ENCODE measurements at regions not wholly inside any gene's neighbourhood (a gene's known extent, or its start where the extent isn't known, plus 50 kb on each side); places are given as distances from the start of the nearest gene placed in this dataset.

- no peak for TF ChIP-seq CTCF (IDR thresholded peaks at IDR 0.05; ENCODE audit: low read depth, low read length, poor library complexity, severe bottlenecking)
- TF ChIP-seq EZH2phosphoT487 (IDR thresholded peaks at IDR 0.05; ENCODE audit: borderline replicate concordance, low read length) = no peak
Measured at GRCh38 chr16:86050591-86051367, 151.8 kb downstream of the IRF8 start.

All from DOHH2 (cell line).